Psoas muscle (tissue), 7 donors: ENCODE measurements at regions not wholly inside any gene's neighbourhood (a gene's known extent, or its start where the extent isn't known, plus 50 kb on each side); places are given as distances from the start of the nearest gene placed in this dataset.
"Not testable (repeated sequence)": the region's sequence is repeated elsewhere in the genome, so short reads cannot be mapped to it uniquely, and the experiment has no call there.

Experiments
- ATAC-seq, 4 donors: fragments of 200-7000 bp; cut with Tn5 transposase; one replicate each; pipeline ENCODE4 v1.9.1; 2020; ENCODE audit warnings: moderate library complexity in 3 of 4, mild to moderate bottlenecking in 2 of 4
- DNase-seq, 2 donors: peaks; one replicate each; pipeline ENCODE4 v3.0.0-alpha.2; 2020
- H3K27ac ChIP-seq: fragments of 200-600 bp; one replicate; pipeline ENCODE4 v1.8.0; 2022
- H3K27me3 ChIP-seq, 3 donors: fragments of 200-600 bp in 1 of 3; one replicate each; pipeline versions ENCODE4 v1.6.1 to v1.8.0; 2013 to 2022; ENCODE audit warnings: low read length in 2 of 3, mild to moderate bottlenecking in 2 of 3, moderate library complexity in 1 of 3; ENCODE audit not compliant: insufficient read depth in 3 of 3
- H3K36me3 ChIP-seq, 2 donors: fragments of 200-600 bp in 1 of 2; one replicate each; pipeline versions ENCODE4 v1.6.1 to v1.8.0; 2013 to 2022; ENCODE audit warnings: low read depth in 1 of 2, mild to moderate bottlenecking in 1 of 2, moderate library complexity in 1 of 2; ENCODE audit not compliant: insufficient read depth in 1 of 2
- H3K4me1 ChIP-seq: fragments of 200-600 bp; one replicate; pipeline ENCODE4 v1.8.0; 2022
- H3K4me3 ChIP-seq: fragments of 200-600 bp; one replicate; pipeline ENCODE4 v1.8.0; 2022; ENCODE audit warnings: mild to moderate bottlenecking
- H3K9me3 ChIP-seq: fragments of 200-600 bp; one replicate; pipeline ENCODE4 v1.8.0; 2022
- WGBS, 3 donors: extraction: QIAGEN DNeasy Blood & Tissue Kit; methylation state at CpG; one replicate each; pipeline versions ENCODE4 v1.1.6 to v1.1.7; 2013; 5-methylcytosine and 5-hydroxymethylcytosine counted together
- intact Hi-C, 2 donors: fragments of 100-400 bp; cut with DNase I; formaldehyde crosslinking; loops; one replicate each; pipeline versions ENCODE4 v1.11.0 to v1.14.2; 2022
- donor health status: healthy with polysubstance abuse.
- donor health status: DM: no; HTN: no; CAD: no; lungs with moderate emphysema.
- donor health status: Bipolar disorder and iron deficiency.
- donor health status: healthy.
- donor health status: DM: yes; HTN: yes; CAD: no.
- donor health status: DM: no; HTN: no; CAD: no.
- donor health status: DM: yes; HTN: yes; CAD: no.

DNA sequence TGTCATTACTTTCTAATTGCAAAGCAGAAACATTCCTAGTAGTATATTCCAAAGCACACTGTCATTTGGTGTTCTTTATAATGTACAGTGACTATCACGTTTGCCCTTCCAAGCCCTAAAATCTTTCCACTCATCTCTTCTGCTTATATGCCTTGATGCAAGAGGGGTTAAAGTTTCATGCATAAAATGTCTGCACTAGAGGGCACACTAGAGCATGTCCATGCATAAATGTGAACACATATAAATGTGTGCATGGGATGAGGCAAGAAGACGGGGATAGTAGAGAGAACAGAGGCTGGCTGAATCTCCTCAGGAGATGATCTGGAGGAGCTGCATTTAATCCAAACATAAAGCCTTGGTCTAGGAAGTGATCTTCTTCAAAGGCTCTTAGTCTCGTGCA, 352.8 kb downstream of the BCL2L11 start:
- DNase-seq, H3K27me3 ChIP-seq, H3K4me3 ChIP-seq, H3K4me1 ChIP-seq, H3K9me3 ChIP-seq, H3K27ac ChIP-seq, H3K36me3 ChIP-seq, intact Hi-C loops: not testable (repeated sequence)
- peak; percentile 77 to 93 (median 86) for ATAC-seq
- 23 to 50% (median 43%) methylated on average over 1 to 3 of the region's 3 CpGs for WGBS, 3 donors

DNA sequence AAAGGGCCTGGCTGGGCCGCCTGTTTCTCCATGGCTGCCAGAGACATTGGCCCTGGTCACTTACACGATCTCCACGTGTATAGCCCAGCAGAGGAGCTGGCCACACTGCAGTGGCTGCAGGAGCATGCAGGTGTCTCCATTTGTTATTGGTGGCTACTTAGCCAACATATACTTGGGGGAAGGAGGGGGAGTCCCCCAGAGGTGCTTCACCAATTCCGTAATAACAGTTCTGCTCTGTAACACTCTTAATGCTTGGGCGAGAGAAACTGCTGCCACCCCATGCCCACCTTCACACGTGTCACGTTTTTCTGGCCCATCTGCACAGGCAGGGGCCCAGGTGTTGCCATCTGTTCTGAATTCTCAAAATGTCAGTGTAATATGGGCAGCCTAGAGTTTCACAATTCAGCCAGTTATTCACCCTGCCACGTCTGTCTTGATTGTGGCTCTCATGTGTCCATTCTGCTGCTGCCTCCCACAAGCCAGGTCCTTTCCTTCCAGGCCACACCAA, 353.5 kb downstream of the BCL2L11 start:
- peak in 3 of 4 donors; percentile 3 to 28 (median 14) for ATAC-seq
- 69 to 81% (median 77%) methylated on average over 7 to 8 of the region's 8 CpGs for WGBS, 3 donors
- H3K4me3 ChIP-seq = not testable (repeated sequence)

GRCh38 chr2:111478335-111478734, 357.6 kb downstream of the BCL2L11 start:
- ATAC-seq, H3K4me3 ChIP-seq, DNase-seq, H3K36me3 ChIP-seq, H3K27me3 ChIP-seq, intact Hi-C loops, H3K9me3 ChIP-seq, H3K4me1 ChIP-seq, H3K27ac ChIP-seq: not testable (repeated sequence)
- 86 to 96% (median 91%) methylated on average over 2 of the region's 3 CpGs for WGBS, 3 donors

More for the DNA sequence above, 353.5 kb downstream of the BCL2L11 start:
- intact Hi-C loops, H3K4me1 ChIP-seq, H3K9me3 ChIP-seq, DNase-seq, H3K27me3 ChIP-seq, H3K27ac ChIP-seq, H3K36me3 ChIP-seq: not testable (repeated sequence)

- H3K27me3 ChIP-seq, H3K36me3 ChIP-seq, DNase-seq, H3K9me3 ChIP-seq, H3K27ac ChIP-seq, H3K4me1 ChIP-seq, intact Hi-C loops, H3K4me3 ChIP-seq, ATAC-seq: not testable (repeated sequence)
- whole genome bisulfite sequencing, 3 donors = 79 to 87% (median 83%) methylated on average over 12 of the region's 14 CpGs
Measured at GRCh38 chr2:111478871-111479318, 358.2 kb downstream of the BCL2L11 start.

DNA sequence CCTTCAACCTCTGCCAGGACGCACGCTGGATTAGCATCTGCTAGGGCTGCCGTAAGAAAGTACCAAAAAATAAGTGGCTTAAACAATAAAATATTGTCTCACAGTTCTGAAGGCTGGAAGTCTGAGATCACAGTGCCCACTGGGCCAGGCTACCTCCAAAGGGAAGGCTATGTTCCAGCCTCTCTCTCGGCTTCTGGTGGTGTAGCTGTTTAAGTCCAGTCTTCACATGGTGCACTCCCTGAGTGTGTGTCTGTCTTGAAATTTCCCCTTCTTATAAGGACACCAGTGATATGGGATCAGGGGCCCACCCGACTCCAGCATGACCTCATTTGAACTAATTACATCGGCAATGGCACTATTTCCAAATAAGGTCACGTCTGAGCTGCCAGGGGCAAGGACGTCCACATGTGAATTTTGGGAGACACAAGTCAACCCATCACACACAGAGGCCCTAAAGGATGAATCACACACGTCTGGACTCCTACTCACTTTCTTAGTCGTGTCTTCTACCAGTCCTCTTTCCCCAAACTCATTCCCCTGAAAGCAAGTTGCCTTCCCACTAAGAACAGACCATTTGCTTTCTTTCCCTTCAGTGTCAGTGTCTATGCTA, 359.4 kb downstream of the BCL2L11 start:
- intact Hi-C loops, H3K4me1 ChIP-seq, H3K27me3 ChIP-seq, H3K4me3 ChIP-seq, H3K27ac ChIP-seq, DNase-seq, H3K9me3 ChIP-seq, H3K36me3 ChIP-seq: not testable (repeated sequence)
- ATAC-seq = peak in 2 of 4 donors; percentile 22 to 46
- 69 to 82% (median 74%) methylated on average over 9 to 10 of the region's 10 CpGs for WGBS, 3 donors

GRCh38 chr2:111480633-111481032, 359.9 kb downstream of the BCL2L11 start:
- H3K36me3 ChIP-seq, H3K4me1 ChIP-seq, DNase-seq, H3K4me3 ChIP-seq, intact Hi-C loops, H3K27me3 ChIP-seq, H3K27ac ChIP-seq, H3K9me3 ChIP-seq: not testable (repeated sequence)
- 65 to 81% (median 73%) methylated on average over 7 to 8 of the region's 8 CpGs for WGBS, 3 donors
- ATAC-seq = peak in 1 of 4 donors; percentile 45

DNA sequence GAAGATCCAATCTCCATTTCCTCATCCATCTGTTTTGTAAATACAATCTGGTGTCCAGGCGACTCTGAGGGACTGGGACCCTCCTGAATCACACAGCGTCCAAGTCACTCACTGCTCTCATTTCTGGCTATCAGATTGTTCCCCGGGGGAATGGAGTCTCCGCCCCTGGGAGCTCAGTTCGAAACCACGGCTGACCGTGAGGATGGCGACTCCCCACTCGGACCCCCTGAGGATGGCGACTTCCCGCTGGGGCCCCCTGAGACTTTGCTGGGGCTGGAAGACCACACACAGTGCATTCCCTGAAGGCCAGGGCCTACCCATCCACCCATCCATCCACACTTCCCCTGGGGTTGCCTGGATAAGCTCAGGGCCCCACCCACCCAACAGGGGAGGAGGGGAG, 360.5 kb downstream of the BCL2L11 start:
- H3K36me3 ChIP-seq, H3K27ac ChIP-seq, H3K4me1 ChIP-seq, intact Hi-C loops, H3K4me3 ChIP-seq, H3K9me3 ChIP-seq, ATAC-seq, H3K27me3 ChIP-seq: not testable (repeated sequence)
- WGBS, 3 donors = 75 to 82% (median 80%) methylated on average over 9 to 10 of the region's 11 CpGs
- peak in 1 of 2 donors; percentile 19 for DNase-seq

DNA sequence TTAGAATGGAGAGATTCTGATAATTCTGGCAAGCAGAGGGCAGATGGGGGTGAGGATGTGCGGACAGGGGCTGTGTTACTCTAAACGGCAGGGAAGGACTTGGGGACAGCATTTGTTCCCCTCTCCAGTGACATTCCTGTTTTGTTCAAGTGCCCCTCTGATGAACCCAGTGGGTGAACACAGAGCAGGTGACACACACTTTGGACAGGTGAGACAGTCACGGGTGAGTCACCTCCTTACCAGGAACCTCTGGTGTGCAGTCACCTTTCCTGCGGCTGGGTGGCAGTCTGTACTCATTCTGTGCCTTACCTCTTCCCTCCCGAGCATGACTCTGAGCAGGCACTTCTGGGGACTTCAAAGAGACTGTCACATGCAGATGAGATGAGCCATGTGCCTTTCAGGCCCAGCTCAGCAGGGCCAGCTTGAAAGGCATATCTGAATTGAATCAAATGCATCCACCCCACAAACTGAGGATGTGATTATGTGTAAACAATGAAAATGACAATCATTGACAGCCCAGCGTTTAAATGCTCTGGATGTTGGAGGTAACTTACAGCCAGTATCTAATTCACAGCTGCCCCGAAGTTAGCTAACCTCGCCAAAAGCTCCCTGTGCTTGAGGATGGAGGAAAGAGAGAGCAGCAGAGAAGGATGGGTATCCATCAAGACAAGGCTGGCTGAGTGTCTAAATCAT, 362.4 kb downstream of the BCL2L11 start:
- H3K27me3 ChIP-seq, H3K36me3 ChIP-seq, H3K9me3 ChIP-seq, intact Hi-C loops, H3K27ac ChIP-seq, H3K4me1 ChIP-seq, DNase-seq, H3K4me3 ChIP-seq: not testable (repeated sequence)
- peak; percentile 57 to 69 (median 62) for ATAC-seq
- 82 to 85% (median 83%) methylated on average over 5 of the region's 8 CpGs for WGBS, 3 donors

GRCh38 chr2:111484097-111484496, 363.4 kb downstream of the BCL2L11 start:
- H3K4me3 ChIP-seq, H3K9me3 ChIP-seq, H3K27me3 ChIP-seq, H3K36me3 ChIP-seq, H3K4me1 ChIP-seq, H3K27ac ChIP-seq, intact Hi-C loops, DNase-seq, ATAC-seq: not testable (repeated sequence)
- 63 to 75% (median 66%) methylated on average over 1 of the region's 3 CpGs for WGBS, 3 donors

- H3K36me3 ChIP-seq, ATAC-seq, H3K4me1 ChIP-seq, H3K9me3 ChIP-seq, DNase-seq, H3K4me3 ChIP-seq, H3K27me3 ChIP-seq, H3K27ac ChIP-seq, intact Hi-C loops: not testable (repeated sequence)
- 82 to 100% (median 100%) methylated on average over 1 of the region's 1 CpG for WGBS, 3 donors
Measured at GRCh38 chr2:111485895-111486294, 365.2 kb downstream of the BCL2L11 start.

DNA sequence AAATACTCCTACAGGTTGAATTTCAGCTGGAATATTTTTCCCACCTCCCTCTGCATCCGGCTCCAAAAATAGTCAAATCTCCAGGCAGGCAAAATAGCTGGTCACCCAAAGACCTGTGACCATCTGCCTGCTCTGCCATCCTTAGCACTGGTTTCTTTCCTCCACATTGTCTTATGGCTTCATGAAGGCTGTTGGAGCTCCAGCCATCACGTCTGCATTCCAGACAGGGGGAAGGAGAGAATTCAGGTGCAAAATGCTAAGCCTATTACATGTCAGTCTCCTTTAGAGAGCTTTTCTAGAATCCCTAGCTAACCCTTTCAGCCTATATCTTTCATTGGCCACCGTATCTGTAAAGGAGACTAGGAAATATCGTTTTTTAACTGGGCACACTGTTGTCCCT, 367.7 kb downstream of the BCL2L11 start:
- 96 to 100% (median 99%) methylated on average over 3 to 4 of the region's 4 CpGs for WGBS, 3 donors
- ATAC-seq = not testable (repeated sequence)

More for the DNA sequence above, 367.7 kb downstream of the BCL2L11 start:
- H3K36me3 ChIP-seq, H3K27me3 ChIP-seq, intact Hi-C loops, DNase-seq, H3K4me3 ChIP-seq, H3K9me3 ChIP-seq, H3K4me1 ChIP-seq, H3K27ac ChIP-seq: not testable (repeated sequence)
